ENCODE measurements at regions not wholly inside any gene's neighbourhood (a gene's known extent, or its start where the extent isn't known, plus 50 kb on each side); places are given as distances from the start of the nearest gene placed in this dataset.

DNA sequence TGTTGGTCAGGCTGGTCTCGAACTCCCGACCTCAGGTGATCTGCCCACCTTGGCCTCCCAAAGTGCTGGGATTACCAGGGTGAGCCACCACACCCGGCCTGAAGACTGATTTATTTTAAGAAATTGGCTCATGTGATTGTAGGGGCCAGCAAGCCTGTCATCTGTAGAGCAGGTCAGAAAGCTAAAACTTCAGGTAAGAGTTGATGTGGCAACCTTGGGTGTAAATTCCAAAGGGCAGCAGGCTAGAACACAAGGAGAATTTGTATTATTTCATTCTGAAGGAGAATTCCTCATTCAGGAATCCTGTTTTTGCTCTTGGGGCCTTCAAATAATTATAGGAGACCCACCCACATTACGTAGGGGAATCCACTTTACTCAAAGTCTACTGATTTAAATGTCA is 728.7 kb downstream of the LTN1 start:
- TF ChIP-seq, protein P1, sequence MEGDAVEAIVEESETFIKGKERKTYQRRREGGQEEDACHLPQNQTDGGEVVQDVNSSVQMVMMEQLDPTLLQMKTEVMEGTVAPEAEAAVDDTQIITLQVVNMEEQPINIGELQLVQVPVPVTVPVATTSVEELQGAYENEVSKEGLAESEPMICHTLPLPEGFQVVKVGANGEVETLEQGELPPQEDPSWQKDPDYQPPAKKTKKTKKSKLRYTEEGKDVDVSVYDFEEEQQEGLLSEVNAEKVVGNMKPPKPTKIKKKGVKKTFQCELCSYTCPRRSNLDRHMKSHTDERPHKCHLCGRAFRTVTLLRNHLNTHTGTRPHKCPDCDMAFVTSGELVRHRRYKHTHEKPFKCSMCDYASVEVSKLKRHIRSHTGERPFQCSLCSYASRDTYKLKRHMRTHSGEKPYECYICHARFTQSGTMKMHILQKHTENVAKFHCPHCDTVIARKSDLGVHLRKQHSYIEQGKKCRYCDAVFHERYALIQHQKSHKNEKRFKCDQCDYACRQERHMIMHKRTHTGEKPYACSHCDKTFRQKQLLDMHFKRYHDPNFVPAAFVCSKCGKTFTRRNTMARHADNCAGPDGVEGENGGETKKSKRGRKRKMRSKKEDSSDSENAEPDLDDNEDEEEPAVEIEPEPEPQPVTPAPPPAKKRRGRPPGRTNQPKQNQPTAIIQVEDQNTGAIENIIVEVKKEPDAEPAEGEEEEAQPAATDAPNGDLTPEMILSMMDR (IDR thresholded peaks at IDR 0.05): no peak
- TF ChIP-seq POLR2A (IDR thresholded peaks at IDR 0.05): no peak
